ENCODE measurements at regions not wholly inside any gene's neighbourhood (a gene's known extent, or its start where the extent isn't known, plus 50 kb on each side); places are given as distances from the start of the nearest gene placed in this dataset.

DNA sequence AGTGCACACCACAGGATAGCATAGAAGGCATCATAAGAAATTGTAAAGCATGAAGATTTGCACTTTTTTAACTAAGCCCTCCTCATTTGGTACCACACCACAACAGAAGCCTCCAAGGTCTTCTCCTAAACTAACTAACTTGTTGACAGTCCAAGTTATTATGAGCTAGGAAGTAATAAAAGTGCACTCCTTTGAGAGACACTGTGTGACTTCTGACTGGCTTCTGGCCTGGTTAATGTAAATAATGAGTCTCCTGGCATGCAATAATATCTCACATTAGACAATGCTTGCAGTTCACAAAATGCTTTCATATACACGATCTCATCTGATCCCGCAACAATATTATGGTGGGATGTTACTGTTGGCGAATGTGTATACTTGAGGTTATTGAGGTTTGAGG, 103.9 kb upstream of the SLC24A5 start:
- Histone ChIP-seq H3K9ac (ENCODE audit: control insufficient read depth, extremely low read depth, insufficient read depth, low read length) (no peak overlapping the region), H3K9me3 (ENCODE audit: control insufficient read depth, low read depth, low read length) (no peaks in the 10 kb centered on the region), H3K4me3 (ENCODE audit: control insufficient read depth in 2 of 3, extremely low read depth in 1 of 3, insufficient read depth in 2 of 3, low read depth in 1 of 3, low read length in 3 of 3) (no peak overlapping the region), H2AFZ (ENCODE audit: control insufficient read depth, low read length) (no peak overlapping the region), H3K9me1 (ENCODE audit: control insufficient read depth, extremely low read depth, insufficient read depth, low read length) (no peaks in the 10 kb centered on the region), H3K4me2 (ENCODE audit: control insufficient read depth, extremely low read depth, insufficient read depth, low read depth, low read length) (no peak overlapping the region), H3K79me2 (ENCODE audit: control insufficient read depth, insufficient read depth, low read length) (no peaks in the 10 kb centered on the region), H3K36me3 (ENCODE audit: control insufficient read depth in 2 of 2, extremely low read depth in 1 of 2, insufficient read depth in 2 of 2, low read length in 2 of 2) (no peaks in the 10 kb centered on the region), H4K20me1 (ENCODE audit: control insufficient read depth, extremely low read depth, insufficient read depth, low read length) (no peaks in the 10 kb centered on the region), H3K27ac (ENCODE audit: control insufficient read depth, insufficient read depth, low read length) (no peak overlapping the region), H3K4me1 (ENCODE audit: control insufficient read depth, extremely low read depth, insufficient read depth, low read length) (peaks cover 9% of the 10 kb centered on the region), H3K27me3 (ENCODE audit: control insufficient read depth, extremely low read depth, insufficient read depth, low read length) (no peaks in the 10 kb centered on the region)
- TF ChIP-seq EZH2 (IDR thresholded peaks at IDR 0.05; ENCODE audit: low read length): no peak
- TF ChIP-seq, protein P1, sequence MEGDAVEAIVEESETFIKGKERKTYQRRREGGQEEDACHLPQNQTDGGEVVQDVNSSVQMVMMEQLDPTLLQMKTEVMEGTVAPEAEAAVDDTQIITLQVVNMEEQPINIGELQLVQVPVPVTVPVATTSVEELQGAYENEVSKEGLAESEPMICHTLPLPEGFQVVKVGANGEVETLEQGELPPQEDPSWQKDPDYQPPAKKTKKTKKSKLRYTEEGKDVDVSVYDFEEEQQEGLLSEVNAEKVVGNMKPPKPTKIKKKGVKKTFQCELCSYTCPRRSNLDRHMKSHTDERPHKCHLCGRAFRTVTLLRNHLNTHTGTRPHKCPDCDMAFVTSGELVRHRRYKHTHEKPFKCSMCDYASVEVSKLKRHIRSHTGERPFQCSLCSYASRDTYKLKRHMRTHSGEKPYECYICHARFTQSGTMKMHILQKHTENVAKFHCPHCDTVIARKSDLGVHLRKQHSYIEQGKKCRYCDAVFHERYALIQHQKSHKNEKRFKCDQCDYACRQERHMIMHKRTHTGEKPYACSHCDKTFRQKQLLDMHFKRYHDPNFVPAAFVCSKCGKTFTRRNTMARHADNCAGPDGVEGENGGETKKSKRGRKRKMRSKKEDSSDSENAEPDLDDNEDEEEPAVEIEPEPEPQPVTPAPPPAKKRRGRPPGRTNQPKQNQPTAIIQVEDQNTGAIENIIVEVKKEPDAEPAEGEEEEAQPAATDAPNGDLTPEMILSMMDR (optimal IDR thresholded peaks at IDR 0.05 in 1 of 3, IDR thresholded peaks at IDR 0.05 in 1 of 3, conservative IDR thresholded peaks at IDR 0.05 in 1 of 3; ENCODE audit: extremely low read depth in 1 of 3, insufficient read depth in 2 of 3, low read length in 3 of 3): no peak
- no peak for DNase-seq (ENCODE audit: low read depth, low spot score)
- no peak for FAIRE-seq
- dilution Hi-C loops (cut with MboI; ENCODE audit: extremely low pct_ligation_motif_present, low sequenced_read_pairs): no loop called here

DNA sequence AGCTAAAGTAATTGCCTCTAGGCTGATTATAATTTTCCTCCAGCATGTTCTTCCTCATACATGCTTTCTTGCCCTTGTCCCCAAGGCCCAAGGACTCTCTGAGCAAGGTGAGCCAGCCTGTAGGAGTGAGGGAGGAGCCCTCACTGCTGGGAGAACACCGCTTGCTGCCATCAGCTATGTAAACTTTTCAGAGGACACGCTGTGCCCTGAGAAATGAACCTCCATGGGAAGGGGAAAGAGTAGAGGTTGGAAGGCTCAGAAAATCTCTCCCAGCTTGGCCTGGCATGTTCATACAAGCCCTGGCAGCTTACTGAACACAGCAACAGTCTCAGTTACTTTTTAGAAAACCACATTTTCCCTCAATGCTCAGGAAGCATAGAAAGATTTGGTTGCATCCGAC, 103.0 kb upstream of the SLC24A5 start:
- no peaks in the 10 kb centered on the region for H3K36me3 ChIP-seq (ENCODE audit: control insufficient read depth in 2 of 2, extremely low read depth in 1 of 2, insufficient read depth in 2 of 2, low read length in 2 of 2)
- H3K27me3 ChIP-seq (ENCODE audit: control insufficient read depth, extremely low read depth, insufficient read depth, low read length): no peaks in the 10 kb centered on the region
- dilution Hi-C loops (cut with MboI; ENCODE audit: extremely low pct_ligation_motif_present, low sequenced_read_pairs): no loop called here
- H2AFZ ChIP-seq (ENCODE audit: control insufficient read depth, low read length): peak overlapping the region; percentile 94
- peak overlapping the region; percentile 61 for H3K4me2 ChIP-seq (ENCODE audit: control insufficient read depth, extremely low read depth, insufficient read depth, low read depth, low read length)
- TF ChIP-seq, protein P1 (optimal IDR thresholded peaks at IDR 0.05 in 1 of 3, IDR thresholded peaks at IDR 0.05 in 1 of 3, conservative IDR thresholded peaks at IDR 0.05 in 1 of 3; ENCODE audit: extremely low read depth in 1 of 3, insufficient read depth in 2 of 3, low read length in 3 of 3): no peak
- TF ChIP-seq EZH2 (IDR thresholded peaks at IDR 0.05; ENCODE audit: low read length): no peak
- peaks cover 9% of the 10 kb centered on the region for H3K4me1 ChIP-seq (ENCODE audit: control insufficient read depth, extremely low read depth, insufficient read depth, low read length)
- DNase-seq (ENCODE audit: low read depth, low spot score) (no peak), FAIRE-seq (no peak)
- H3K9me1 ChIP-seq (ENCODE audit: control insufficient read depth, extremely low read depth, insufficient read depth, low read length): no peaks in the 10 kb centered on the region
- H3K79me2 ChIP-seq (ENCODE audit: control insufficient read depth, insufficient read depth, low read length): no peaks in the 10 kb centered on the region
- no peak overlapping the region for H3K27ac ChIP-seq (ENCODE audit: control insufficient read depth, insufficient read depth, low read length)
- H4K20me1 ChIP-seq (ENCODE audit: control insufficient read depth, extremely low read depth, insufficient read depth, low read length): no peaks in the 10 kb centered on the region
- H3K9me3 ChIP-seq (ENCODE audit: control insufficient read depth, low read depth, low read length): no peaks in the 10 kb centered on the region
- no peak overlapping the region for H3K4me3 ChIP-seq (ENCODE audit: control insufficient read depth in 2 of 3, extremely low read depth in 1 of 3, insufficient read depth in 2 of 3, low read depth in 1 of 3, low read length in 3 of 3)
- H3K9ac ChIP-seq (ENCODE audit: control insufficient read depth, extremely low read depth, insufficient read depth, low read length): peak overlapping the region; percentile 30
